Activated naive CD4-positive, alpha-beta T cell treated with anti-CD3 and anti-CD28 coated beads, Interleukin-2, amount 10 ng/mL, durations not matched to agents 7 days and 5 days (primary cell): ENCODE measurements at regions not wholly inside any gene's neighbourhood (a gene's known extent, or its start where the extent isn't known, plus 50 kb on each side); places are given as distances from the start of the nearest gene placed in this dataset.
"Not testable (repeated sequence)": the region's sequence is repeated elsewhere in the genome, so short reads cannot be mapped to it uniquely, and the experiment has no call there.

Source experiments
- CTCF ChIA-PET: fragments of 350-600 bp; sonication (Branson Sonifier 250); formaldehyde crosslinking; loops from one replicate; lab custom pipeline; 2021; ENCODE audit warnings: antibody characterized with exemption; lab: Charles Lee
- DNase-seq: peaks from one replicate; pipeline ENCODE4 v3.0.0-alpha.2; 2020
- H3K27ac Mint-ChIP-seq: one replicate; pipeline ENCODE4 v1.8.0; 2021; ENCODE audit warnings: mild to moderate bottlenecking, moderate library complexity, mixed read lengths
- H3K27me3 Mint-ChIP-seq: one replicate; pipeline ENCODE4 v1.8.0; 2021; ENCODE audit warnings: mild to moderate bottlenecking, mixed read lengths
- H3K36me3 Mint-ChIP-seq: one replicate; pipeline ENCODE4 v1.8.0; 2021; ENCODE audit warnings: mixed read lengths
- H3K4me1 Mint-ChIP-seq: one replicate; pipeline ENCODE4 v1.8.0; 2021; ENCODE audit warnings: mixed read lengths
- H3K4me3 Mint-ChIP-seq: one replicate; pipeline ENCODE4 v1.8.0; 2021; ENCODE audit warnings: mild to moderate bottlenecking, moderate library complexity, mixed read lengths
- H3K9me3 Mint-ChIP-seq: one replicate; pipeline ENCODE4 v1.8.0; 2021; ENCODE audit warnings: mixed read lengths

DNA sequence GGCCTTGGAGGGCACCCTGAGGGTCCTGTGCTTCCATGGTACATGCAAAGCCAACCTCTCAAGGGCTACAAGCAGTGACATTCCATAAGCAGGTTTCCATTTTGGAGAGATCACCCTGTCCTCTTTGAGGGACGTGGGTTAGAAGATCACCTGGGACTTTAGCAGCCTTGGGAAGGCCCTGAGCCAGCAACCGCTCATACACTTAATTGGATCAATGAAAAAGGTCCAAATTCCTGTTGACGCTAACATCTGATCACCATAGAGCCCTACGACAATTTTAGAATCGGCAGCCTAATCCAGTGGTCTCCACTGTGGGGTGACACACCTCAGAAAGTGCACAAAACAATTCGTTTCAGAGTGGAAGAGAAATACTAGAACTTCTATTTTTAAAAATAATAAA, 196.0 kb upstream of the NR3C1 start:
- Mint-ChIP-seq H3K4me1 (peaks cover 12% of the 10 kb centered on the region), H3K27me3 (peaks cover 4% of the 10 kb centered on the region), H3K27ac (no peak overlapping the region), H3K36me3 (peaks cover 4% of the 10 kb centered on the region), H3K9me3 (peaks cover 10% of the 10 kb centered on the region), H3K4me3 (no peak overlapping the region)
- CTCF ChIA-PET, result interaction anchor here (0.6 kb wide), 1 partner anchor 150 kb away, joined by 3 read pairs; no protein-coding TSS in a partner anchor
- DNase-seq, result no peak

DNA sequence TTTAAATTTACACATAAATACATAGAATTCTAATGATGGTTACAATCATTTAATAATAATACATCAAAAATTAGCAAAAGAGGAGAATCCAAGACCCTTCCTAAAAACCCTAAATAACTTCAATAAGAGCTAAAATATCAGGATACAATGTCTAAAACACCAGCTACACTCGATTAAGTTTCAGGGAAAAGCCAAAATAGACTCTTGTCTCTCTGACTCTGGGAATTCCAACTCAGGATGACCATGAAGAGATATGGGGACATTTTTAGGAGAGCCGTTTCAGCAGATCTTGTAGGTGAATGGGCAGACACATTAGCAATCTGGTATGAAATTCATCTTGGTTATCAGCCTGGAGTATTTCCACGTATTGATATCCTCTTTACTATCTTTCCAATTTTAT, 193.3 kb upstream of the NR3C1 start:
- Mint-ChIP-seq H3K4me1 (peaks cover 10% of the 10 kb centered on the region), H3K27ac (no peak overlapping the region), H3K9me3 (peaks cover 5% of the 10 kb centered on the region), H3K27me3 (peaks cover 4% of the 10 kb centered on the region), H3K36me3 (no peaks in the 10 kb centered on the region), H3K4me3 (no peak overlapping the region)
- no peak for DNase-seq
- CTCF ChIA-PET, result no interaction called here

GRCh38 chr5:143594902-143595818, 191.7 kb upstream of the NR3C1 start:
- Mint-ChIP-seq H3K36me3 (no peaks in the 10 kb centered on the region), H3K27me3 (no peaks in the 10 kb centered on the region), H3K9me3 (peaks cover 5% of the 10 kb centered on the region), H3K4me1 (peaks cover 8% of the 10 kb centered on the region), H3K27ac (peak overlapping the region; percentile 21), H3K4me3 (no peak overlapping the region)
- CTCF ChIA-PET, result no interaction called here
- no peak for DNase-seq

DNA sequence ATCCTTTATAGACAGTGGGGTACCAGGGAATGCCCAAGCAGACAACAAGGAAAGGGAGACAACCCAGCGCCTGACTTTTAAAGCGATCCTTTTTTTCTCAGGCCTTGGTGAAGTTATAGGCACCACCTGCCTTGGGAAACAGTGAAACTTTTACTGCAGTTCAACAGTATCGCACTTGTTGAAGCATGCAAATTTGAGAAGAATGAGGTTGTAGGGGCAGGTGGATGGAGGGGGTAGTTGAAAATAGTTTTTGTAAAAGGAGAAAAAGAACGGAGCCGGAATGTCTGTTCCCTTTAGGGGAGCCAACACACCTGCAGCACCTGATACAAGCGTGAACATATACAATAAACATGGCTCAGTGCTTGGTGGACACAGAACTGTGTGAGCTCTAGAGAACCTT, 190.2 kb upstream of the NR3C1 start:
- Mint-ChIP-seq H3K27ac (no peak overlapping the region), H3K4me1 (peaks cover 13% of the 10 kb centered on the region), H3K27me3 (no peaks in the 10 kb centered on the region), H3K9me3 (peaks cover 5% of the 10 kb centered on the region), H3K4me3 (no peak overlapping the region), H3K36me3 (no peaks in the 10 kb centered on the region)
- no peak for DNase-seq
- CTCF ChIA-PET, result no interaction called here

DNA sequence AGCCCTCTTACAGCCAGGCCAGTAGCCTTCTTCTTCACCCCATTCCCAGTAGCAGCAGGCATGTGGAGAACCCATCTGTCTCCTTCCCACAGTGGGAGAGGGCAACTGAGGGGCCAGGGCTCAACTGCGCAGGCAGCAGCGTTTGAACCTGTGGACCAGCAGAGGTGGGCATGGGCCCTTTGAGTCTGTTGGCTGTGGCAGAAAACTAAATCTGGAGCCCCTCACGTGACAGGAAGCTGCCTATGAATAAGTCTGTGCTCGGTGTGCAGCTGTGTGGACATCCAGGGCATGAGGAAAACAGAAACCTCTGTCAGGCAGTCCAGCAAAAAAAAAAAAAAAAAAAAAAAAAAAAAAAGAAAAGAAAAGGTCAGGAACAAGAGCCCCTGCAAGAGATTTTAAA, 189.2 kb upstream of the NR3C1 start:
- Mint-ChIP-seq H3K27me3 (no peaks in the 10 kb centered on the region), H3K36me3 (no peaks in the 10 kb centered on the region), H3K4me3 (no peak overlapping the region), H3K9me3 (peaks cover 2% of the 10 kb centered on the region), H3K27ac (no peak overlapping the region), H3K4me1 (peaks cover 16% of the 10 kb centered on the region)
- DNase-seq, result peak; percentile 25
- CTCF ChIA-PET, result no interaction called here

GRCh38 chr5:143588933-143589662, 185.6 kb upstream of the NR3C1 start:
- peaks cover 1% of the 10 kb centered on the region for H3K36me3 Mint-ChIP-seq
- CTCF ChIA-PET, result no interaction called here
- DNase-seq, result no peak
- no peaks in the 10 kb centered on the region for H3K9me3 Mint-ChIP-seq
- no peaks in the 10 kb centered on the region for H3K27me3 Mint-ChIP-seq
- peaks cover 31% of the 10 kb centered on the region for H3K4me1 Mint-ChIP-seq
- no peak overlapping the region for H3K27ac Mint-ChIP-seq
- no peak overlapping the region for H3K4me3 Mint-ChIP-seq

DNA sequence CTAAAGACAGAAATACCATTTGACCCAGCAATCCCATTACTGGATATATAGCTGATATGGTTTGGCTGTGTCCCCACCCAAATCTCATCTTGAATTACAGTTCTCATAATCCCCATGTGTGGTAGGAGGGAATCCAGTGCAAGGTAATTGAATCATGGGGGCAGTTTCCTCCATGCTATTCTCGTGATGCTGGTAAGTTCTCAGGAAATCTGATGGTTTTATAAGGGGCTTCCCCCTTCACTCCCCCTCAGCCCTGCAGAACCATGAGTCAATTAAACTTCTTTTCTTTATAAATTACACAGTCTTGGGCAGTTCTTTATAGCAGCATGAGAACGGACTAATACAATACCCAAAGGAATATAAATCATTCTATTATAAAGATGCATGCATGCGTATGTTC, 184.6 kb upstream of the NR3C1 start:
- H3K36me3 Mint-ChIP-seq, H3K27me3 Mint-ChIP-seq, CTCF ChIA-PET, H3K9me3 Mint-ChIP-seq, DNase-seq, H3K4me3 Mint-ChIP-seq, H3K27ac Mint-ChIP-seq: not testable (repeated sequence)
- peaks cover 40% of the 10 kb centered on the region for H3K4me1 Mint-ChIP-seq

DNA sequence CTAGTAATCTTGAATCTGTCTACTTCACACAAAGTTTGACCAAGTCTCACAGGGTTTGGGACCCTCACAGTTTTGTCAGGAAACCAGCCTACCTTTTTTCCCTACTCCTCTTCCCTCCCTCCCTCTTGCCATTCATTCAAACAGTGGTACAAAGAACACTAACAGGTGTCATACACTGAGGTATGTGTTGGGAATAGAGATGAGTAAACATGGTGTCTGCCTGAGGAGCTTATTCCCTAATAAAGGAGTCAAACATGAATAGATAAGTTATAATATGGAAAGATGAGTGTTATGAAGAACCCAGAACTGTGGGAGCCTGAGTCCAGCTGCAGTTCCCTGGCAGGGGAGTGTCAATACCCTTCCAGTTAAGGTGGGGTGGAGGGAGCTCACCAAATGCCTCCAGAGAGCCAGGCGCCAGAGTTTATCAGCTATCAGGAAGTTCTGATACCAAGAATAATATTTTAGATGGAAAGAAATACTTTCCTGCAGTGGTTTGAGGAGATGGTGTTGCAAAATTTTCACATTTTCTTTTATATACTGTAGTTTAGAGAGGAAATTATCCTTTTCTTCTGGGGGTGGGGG, 183.4 kb upstream of the NR3C1 start:
- DNase-seq, result no peak
- Mint-ChIP-seq H3K27me3 (no peaks in the 10 kb centered on the region), H3K9me3 (no peaks in the 10 kb centered on the region), H3K4me3 (no peak overlapping the region), H3K36me3 (peaks cover 1% of the 10 kb centered on the region), H3K4me1 (peaks cover 40% of the 10 kb centered on the region), H3K27ac (no peak overlapping the region)
- CTCF ChIA-PET, result no interaction called here

GRCh38 chr5:143585970-143586369, 182.5 kb upstream of the NR3C1 start:
- H3K27me3 Mint-ChIP-seq, result no peaks in the 10 kb centered on the region
- H3K4me3 Mint-ChIP-seq, result no peak overlapping the region
- H3K27ac Mint-ChIP-seq, result peak overlapping the region; percentile 8
- CTCF ChIA-PET, result no interaction called here
- DNase-seq, result no peak
- H3K9me3 Mint-ChIP-seq, result no peaks in the 10 kb centered on the region
- peaks cover 1% of the 10 kb centered on the region for H3K36me3 Mint-ChIP-seq
- H3K4me1 Mint-ChIP-seq, result peaks cover 40% of the 10 kb centered on the region

DNA sequence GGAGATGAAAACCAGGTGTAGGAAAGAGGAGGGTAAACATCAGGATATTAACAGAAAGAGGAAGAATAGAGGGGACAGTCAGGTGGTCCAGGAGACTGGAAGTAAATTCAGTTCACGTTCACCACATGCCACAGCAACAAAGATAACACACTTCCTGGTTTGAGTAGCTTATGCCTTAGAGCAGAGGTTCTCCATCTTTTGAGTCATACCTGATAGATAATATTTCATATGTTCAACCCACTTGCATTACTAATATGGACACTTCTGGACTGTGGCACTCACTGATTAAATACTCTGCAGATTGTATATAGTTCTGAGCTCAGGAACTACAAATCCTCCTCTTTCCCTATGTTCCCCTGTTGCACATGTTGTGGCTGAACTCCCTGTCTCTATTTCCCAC, 179.9 kb upstream of the NR3C1 start:
- CTCF ChIA-PET, result no interaction called here
- Mint-ChIP-seq H3K4me1 (peaks cover 33% of the 10 kb centered on the region), H3K4me3 (no peak overlapping the region), H3K27ac (no peak overlapping the region), H3K9me3 (no peaks in the 10 kb centered on the region), H3K36me3 (peaks cover 1% of the 10 kb centered on the region), H3K27me3 (no peaks in the 10 kb centered on the region)
- no peak for DNase-seq

DNA sequence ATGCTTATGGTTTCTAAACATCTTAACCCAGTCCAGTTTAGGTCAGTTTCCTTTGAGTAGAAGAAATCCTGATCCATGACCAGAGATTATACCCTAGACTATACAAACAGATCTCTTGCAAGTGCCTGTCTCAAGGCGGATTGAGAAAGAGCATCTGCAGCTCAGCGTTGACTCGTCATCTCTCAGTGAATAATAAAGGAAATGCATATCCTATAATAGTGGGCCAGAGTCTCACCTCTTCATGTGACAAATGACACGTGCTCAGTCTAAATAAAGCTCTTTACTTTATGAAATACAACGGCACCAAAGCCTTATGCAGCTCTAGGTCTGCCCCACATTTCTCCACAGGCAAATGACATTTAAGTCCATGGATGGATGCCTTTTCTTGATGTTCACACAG, 179.4 kb upstream of the NR3C1 start:
- Mint-ChIP-seq H3K36me3 (peaks cover 1% of the 10 kb centered on the region), H3K4me3 (no peak overlapping the region), H3K27me3 (no peaks in the 10 kb centered on the region), H3K27ac (no peak overlapping the region), H3K9me3 (no peaks in the 10 kb centered on the region), H3K4me1 (peaks cover 32% of the 10 kb centered on the region)
- DNase-seq, result no peak
- CTCF ChIA-PET, result no interaction called here

DNA sequence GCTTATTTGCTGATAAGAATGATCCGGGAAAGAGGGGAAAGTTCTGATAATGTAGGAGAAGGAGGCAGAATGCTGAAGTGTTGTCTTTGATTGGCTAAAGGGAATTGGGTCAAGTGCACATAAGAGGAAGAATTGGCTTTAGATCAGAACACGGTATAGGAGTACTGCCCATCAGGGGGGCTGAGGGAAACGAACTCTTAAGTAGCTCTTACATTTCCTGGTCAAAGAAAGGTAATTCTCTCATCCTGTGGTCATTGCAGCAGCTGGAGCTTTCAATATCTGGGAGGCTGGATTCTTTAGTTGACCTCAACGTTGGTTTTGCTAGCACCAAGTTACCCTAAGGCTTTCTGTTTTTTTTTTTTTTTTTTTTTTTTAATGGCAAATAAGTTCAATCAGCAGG, 178.7 kb upstream of the NR3C1 start:
- Mint-ChIP-seq H3K36me3 (peaks cover 1% of the 10 kb centered on the region), H3K27ac (no peak overlapping the region), H3K9me3 (no peaks in the 10 kb centered on the region), H3K4me1 (peaks cover 32% of the 10 kb centered on the region), H3K27me3 (no peaks in the 10 kb centered on the region), H3K4me3 (no peak overlapping the region)
- CTCF ChIA-PET, result no interaction called here
- DNase-seq, result no peak

- Mint-ChIP-seq H3K36me3 (peaks cover 1% of the 10 kb centered on the region), H3K27me3 (no peaks in the 10 kb centered on the region)
- CTCF ChIA-PET, result no interaction called here
Observed at GRCh38 chr5:143581649-143582048, 178.2 kb upstream of the NR3C1 start.

GRCh38 chr5:143581147-143581546, 177.7 kb upstream of the NR3C1 start:
- no peak overlapping the region for H3K4me3 Mint-ChIP-seq
- no peaks in the 10 kb centered on the region for H3K27me3 Mint-ChIP-seq
- peaks cover 23% of the 10 kb centered on the region for H3K4me1 Mint-ChIP-seq
- DNase-seq, result no peak
- peaks cover under 1% of the 10 kb centered on the region for H3K36me3 Mint-ChIP-seq
- no peaks in the 10 kb centered on the region for H3K9me3 Mint-ChIP-seq
- no peak overlapping the region for H3K27ac Mint-ChIP-seq
- CTCF ChIA-PET, result no interaction called here

More at GRCh38 chr5:143581649-143582048, 178.2 kb upstream of the NR3C1 start:
- H3K4me3 Mint-ChIP-seq, result no peak overlapping the region
- H3K27ac Mint-ChIP-seq, result no peak overlapping the region
- peaks cover 28% of the 10 kb centered on the region for H3K4me1 Mint-ChIP-seq
- DNase-seq, result no peak
- H3K9me3 Mint-ChIP-seq, result no peaks in the 10 kb centered on the region
